HG02938 (cell line): ENCODE measurements at regions not wholly inside any gene's neighbourhood (a gene's known extent, or its start where the extent isn't known, plus 50 kb on each side); places are given as distances from the start of the nearest gene placed in this dataset.
"Not testable (repeated sequence)": the region's sequence is repeated elsewhere in the genome, so short reads cannot be mapped to it uniquely, and the experiment has no call there.

Experiments used
- ATAC-seq: cut with Tn5 transposase; IDR thresholded peaks from one replicate; pipeline ENCODE4 v1.9.1; 2021; ENCODE audit warnings: mild to moderate bottlenecking, moderate library complexity; ENCODE audit not compliant: unreplicated experiment

DNA sequence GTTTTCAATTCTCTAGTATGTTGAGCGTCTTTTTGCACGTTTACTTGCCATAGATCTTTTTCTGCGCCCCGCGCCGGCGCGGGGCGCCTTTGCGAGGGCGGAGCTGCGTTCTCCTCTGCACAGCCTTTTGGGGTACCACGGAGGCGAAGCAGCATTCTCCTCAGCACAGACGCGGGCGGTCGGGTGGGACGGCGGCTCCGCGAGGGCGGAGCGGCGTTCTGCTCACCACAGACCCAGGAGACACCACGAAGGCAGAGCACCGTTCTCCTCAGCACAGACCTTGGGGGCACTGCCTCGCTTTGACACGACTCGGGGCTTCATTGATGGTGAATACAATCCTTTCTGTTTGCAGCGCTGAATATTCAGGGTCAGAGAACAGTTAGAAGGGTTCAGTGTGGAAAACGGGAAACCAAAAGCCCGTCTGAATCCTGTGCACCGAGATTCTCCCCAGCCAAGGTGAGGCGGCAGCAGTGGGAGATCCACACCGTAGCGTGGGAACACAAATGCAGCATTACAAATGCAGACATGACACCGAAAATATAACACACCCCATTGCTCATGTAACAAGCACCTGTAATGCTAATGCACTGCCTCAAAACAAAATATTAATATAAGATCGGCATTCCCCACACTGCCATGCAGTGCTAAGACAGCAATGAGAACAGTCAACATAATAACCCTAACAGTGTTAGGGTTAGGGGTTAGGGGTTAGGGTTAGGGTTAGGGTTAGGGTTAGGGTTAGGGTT lies 190.7 kb upstream of the VIPR2 start:
- not testable (repeated sequence) for ATAC-seq

- ATAC-seq: not testable (repeated sequence)
Measured at GRCh38 chr7:159332854-159333479, 188.3 kb upstream of the VIPR2 start.

DNA sequence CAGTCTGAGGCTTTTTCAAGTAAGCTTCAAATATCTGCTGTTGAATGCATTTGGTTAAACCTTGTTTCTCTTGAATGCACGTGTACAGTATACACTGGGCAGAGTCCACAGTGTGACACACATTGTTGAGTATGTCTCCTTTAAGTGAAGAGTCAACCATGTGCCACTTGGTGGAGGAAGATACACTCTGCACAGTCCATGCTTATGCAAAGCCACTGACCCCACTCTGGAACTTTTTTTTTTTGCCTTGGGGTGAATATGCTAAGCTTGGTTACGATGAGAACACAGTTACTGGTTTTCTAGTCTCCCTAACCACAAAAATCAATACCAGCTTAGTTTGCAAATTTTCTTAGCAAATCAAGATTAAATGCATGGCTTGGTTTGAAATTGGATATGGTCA lies 186.8 kb upstream of the VIPR2 start:
- no peak for ATAC-seq

DNA sequence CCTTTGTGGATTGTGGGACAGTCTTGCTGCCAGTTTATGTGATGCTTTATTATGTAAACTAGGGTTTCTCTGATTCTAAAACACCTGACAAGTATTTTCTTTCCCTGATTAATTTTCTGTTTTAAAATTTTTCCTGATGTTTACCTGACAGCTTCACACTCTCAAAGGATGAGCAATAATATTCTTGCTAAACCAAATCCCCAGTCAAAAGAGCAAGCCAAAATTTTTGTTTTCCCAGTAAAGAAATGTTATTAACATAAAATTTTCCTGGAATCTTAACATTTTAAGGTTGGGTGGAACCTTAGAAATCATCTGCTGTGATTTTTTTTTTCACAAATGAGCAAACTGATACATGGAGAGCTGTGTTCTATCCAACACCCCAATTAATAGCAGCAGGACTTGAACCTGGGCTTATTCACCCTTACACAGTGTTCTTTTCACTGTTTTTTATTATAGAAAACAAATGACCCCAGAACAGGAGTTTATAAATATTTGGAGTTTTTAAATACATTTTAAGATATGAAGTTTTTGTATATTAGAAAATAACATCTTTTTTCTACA lies 185.2 kb upstream of the VIPR2 start:
- no peak for ATAC-seq

- no peak for ATAC-seq
Measured at GRCh38 chr7:159328096-159328495, 183.4 kb upstream of the VIPR2 start.

- no peak for ATAC-seq
Measured at GRCh38 chr7:159323359-159323758, 178.7 kb upstream of the VIPR2 start.

GRCh38 chr7:159321278-159321677 lies 176.6 kb upstream of the VIPR2 start:
- ATAC-seq: no peak

DNA sequence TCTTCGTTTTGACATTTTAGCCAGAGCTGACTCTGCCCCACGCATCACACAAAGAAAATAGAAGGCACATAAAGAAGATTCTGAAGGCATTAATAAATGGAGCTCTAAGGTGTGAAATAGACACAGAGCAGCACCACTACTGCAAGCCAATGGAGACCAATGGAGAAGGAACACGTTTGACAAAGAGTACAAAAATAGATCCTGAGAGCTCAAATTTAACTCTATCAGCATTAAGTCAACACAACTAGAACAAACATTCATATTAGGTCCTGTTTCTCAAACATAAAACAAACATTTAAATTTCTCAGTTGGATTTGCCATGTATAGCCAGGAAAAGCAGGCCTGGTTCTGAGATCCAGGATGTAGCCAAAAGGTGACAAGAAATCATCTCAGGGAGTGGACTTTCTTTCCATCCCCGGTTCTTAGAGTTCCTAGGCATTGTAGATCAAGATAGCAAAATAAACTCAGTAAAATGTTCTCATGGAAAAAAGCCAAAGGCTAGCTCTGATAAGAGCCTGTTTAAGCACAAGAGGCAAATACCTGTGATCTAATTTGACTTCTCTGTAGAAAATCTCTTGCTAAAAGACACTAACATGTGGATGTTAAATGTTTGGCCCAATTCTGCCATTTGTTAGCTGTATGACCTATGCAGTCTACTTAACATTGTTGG lies 174.2 kb upstream of the VIPR2 start:
- ATAC-seq: no peak

- ATAC-seq: no peak
Measured at GRCh38 chr7:159317294-159317693, 172.6 kb upstream of the VIPR2 start.

GRCh38 chr7:159311172-159311494 lies 166.5 kb upstream of the VIPR2 start:
- no peak for ATAC-seq

- ATAC-seq: no peak
Measured at GRCh38 chr7:159310457-159311171, 165.9 kb upstream of the VIPR2 start.

GRCh38 chr7:159309214-159309613 lies 164.5 kb upstream of the VIPR2 start:
- ATAC-seq: not testable (repeated sequence)

- no peak for ATAC-seq
Measured at GRCh38 chr7:159306012-159306411, 161.3 kb upstream of the VIPR2 start.

DNA sequence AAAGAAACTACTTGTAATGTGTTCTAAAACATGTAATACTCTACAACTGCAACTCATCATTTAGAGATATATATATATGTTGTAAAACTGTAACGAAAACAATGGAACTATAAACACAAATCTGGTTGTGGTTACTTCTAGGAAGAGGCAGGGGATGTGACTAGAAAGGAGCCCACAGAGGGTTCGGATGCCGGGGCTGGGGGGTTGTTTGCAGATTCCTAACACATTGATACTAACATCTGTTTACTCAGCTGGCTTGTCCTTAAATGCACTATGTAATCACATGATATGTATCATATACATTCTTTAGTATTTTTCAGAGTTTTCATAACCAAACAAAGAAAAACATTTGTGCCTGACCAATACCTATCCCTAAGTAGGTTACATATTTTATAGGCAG lies 160.5 kb upstream of the VIPR2 start:
- ATAC-seq: not testable (repeated sequence)

- not testable (repeated sequence) for ATAC-seq
Measured at GRCh38 chr7:159303510-159303909, 158.8 kb upstream of the VIPR2 start.

- no peak for ATAC-seq
Measured at GRCh38 chr7:159296093-159296681, 151.5 kb upstream of the VIPR2 start.

GRCh38 chr7:159286487-159286886 lies 141.8 kb upstream of the VIPR2 start:
- not testable (repeated sequence) for ATAC-seq

DNA sequence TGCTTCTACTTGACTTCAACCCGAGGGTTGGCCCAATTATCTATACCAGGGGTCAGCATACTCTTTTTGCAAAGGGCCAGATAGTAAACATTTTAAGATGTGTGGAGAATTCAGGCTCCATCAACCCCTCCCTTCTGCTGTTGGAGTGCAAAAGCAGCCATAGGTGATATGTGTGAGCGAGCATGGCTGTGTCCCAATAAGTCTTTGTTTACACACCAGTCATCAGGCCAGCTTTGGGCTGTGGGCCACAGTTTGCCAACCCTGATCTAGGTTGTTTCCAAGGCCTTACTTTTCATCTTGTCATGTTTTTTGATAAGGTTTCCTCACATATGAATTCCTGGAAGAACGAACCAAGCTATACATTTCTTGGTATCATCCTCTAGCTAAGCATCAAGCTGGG lies 136.9 kb upstream of the VIPR2 start:
- no peak for ATAC-seq

GRCh38 chr7:159280008-159280407 lies 135.3 kb upstream of the VIPR2 start:
- no peak for ATAC-seq

- ATAC-seq: no peak
Measured at GRCh38 chr7:159272739-159273138, 128.1 kb upstream of the VIPR2 start.

DNA sequence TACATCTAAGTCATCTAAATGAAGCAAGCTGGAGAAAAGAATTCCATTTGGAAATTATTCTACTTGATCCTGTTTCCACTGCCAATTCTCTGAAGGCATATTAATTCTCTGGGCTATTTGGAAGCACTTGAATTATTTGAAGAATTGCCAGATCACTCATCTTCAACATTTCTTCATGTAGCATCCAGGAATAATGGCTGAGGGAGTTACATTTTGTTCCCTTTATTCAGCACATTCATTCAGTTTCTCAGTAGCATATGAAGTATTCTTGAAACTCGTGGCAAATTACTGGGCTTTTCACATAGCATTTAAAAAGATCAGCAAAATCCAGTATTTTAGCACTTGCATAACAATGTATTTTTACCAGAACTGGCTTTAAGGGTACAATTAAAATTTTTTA lies 127.1 kb upstream of the VIPR2 start:
- ATAC-seq: no peak
